ENCODE measurements at regions not wholly inside any gene's neighbourhood (a gene's known extent, or its start where the extent isn't known, plus 50 kb on each side); places are given as distances from the start of the nearest gene placed in this dataset.

GRCh38 chr2:117635481-117635880 lies 179.0 kb upstream of the DDX18 start:
- Histone ChIP-seq H3K27ac (ENCODE audit: low read length) (no peak overlapping the region), H3K4me2 (ENCODE audit: insufficient read depth, low read length) (no peak overlapping the region), H3K36me3 (ENCODE audit: insufficient read depth, low read length) (no peaks in the 10 kb centered on the region), H2AFZ (ENCODE audit: low read depth, low read length) (no peak overlapping the region), H3K4me1 (ENCODE audit: insufficient read depth, low read length) (no peaks in the 10 kb centered on the region), H3K9me3 (ENCODE audit: insufficient read depth, low read length, severe bottlenecking) (no peaks in the 10 kb centered on the region), H3K79me2 (ENCODE audit: insufficient read depth, low read length) (no peaks in the 10 kb centered on the region), H3K9ac (ENCODE audit: low read depth, low read length) (no peak overlapping the region), H3K4me3 (ENCODE audit: low read depth in 1 of 2, low read length in 2 of 2) (no peak overlapping the region), H3K27me3 (ENCODE audit: insufficient read depth, low read length, poor library complexity) (no peaks in the 10 kb centered on the region), H4K20me1 (ENCODE audit: insufficient read depth, low read length) (no peaks in the 10 kb centered on the region)
- ATAC-seq (ENCODE audit: insufficient read depth, low read depth) (no peak), DNase-seq (no peak)
- no peak for TF ChIP-seq CTCF (IDR thresholded peaks at IDR 0.05; ENCODE audit: borderline replicate concordance, extremely low read depth, low read length, poor library complexity, severe bottlenecking)
- TF ChIP-seq EZH2 (IDR thresholded peaks at IDR 0.05; ENCODE audit: borderline replicate concordance, low read depth, low read length, severe bottlenecking) = no peak

GRCh38 chr2:117639401-117639800 lies 175.1 kb upstream of the DDX18 start:
- DNase-seq = no peak
- no peaks in the 10 kb centered on the region for H3K36me3 ChIP-seq (ENCODE audit: insufficient read depth, low read length)
- no peaks in the 10 kb centered on the region for H3K4me1 ChIP-seq (ENCODE audit: insufficient read depth, low read length)
- no peaks in the 10 kb centered on the region for H3K27me3 ChIP-seq (ENCODE audit: insufficient read depth, low read length, poor library complexity)
- TF ChIP-seq EZH2 (IDR thresholded peaks at IDR 0.05; ENCODE audit: borderline replicate concordance, low read depth, low read length, severe bottlenecking) = no peak
- TF ChIP-seq CTCF (IDR thresholded peaks at IDR 0.05; ENCODE audit: borderline replicate concordance, extremely low read depth, low read length, poor library complexity, severe bottlenecking) = no peak
- no peak overlapping the region for H3K4me2 ChIP-seq (ENCODE audit: insufficient read depth, low read length)
- no peak overlapping the region for H2AFZ ChIP-seq (ENCODE audit: low read depth, low read length)
- H4K20me1 ChIP-seq (ENCODE audit: insufficient read depth, low read length) = no peaks in the 10 kb centered on the region
- no peak overlapping the region for H3K9ac ChIP-seq (ENCODE audit: low read depth, low read length)
- ATAC-seq (ENCODE audit: insufficient read depth, low read depth) = no peak
- no peak overlapping the region for H3K27ac ChIP-seq (ENCODE audit: low read length)
- no peaks in the 10 kb centered on the region for H3K79me2 ChIP-seq (ENCODE audit: insufficient read depth, low read length)
- H3K4me3 ChIP-seq (ENCODE audit: low read depth in 1 of 2, low read length in 2 of 2) = no peak overlapping the region
- H3K9me3 ChIP-seq (ENCODE audit: insufficient read depth, low read length, severe bottlenecking) = no peaks in the 10 kb centered on the region

GRCh38 chr2:117644403-117644802 lies 170.1 kb upstream of the DDX18 start:
- H3K4me2 ChIP-seq (ENCODE audit: insufficient read depth, low read length) = no peak overlapping the region
- no peak overlapping the region for H2AFZ ChIP-seq (ENCODE audit: low read depth, low read length)
- no peak overlapping the region for H3K27ac ChIP-seq (ENCODE audit: low read length)
- H3K9ac ChIP-seq (ENCODE audit: low read depth, low read length) = no peak overlapping the region
- no peaks in the 10 kb centered on the region for H4K20me1 ChIP-seq (ENCODE audit: insufficient read depth, low read length)
- no peaks in the 10 kb centered on the region for H3K27me3 ChIP-seq (ENCODE audit: insufficient read depth, low read length, poor library complexity)
- no peaks in the 10 kb centered on the region for H3K36me3 ChIP-seq (ENCODE audit: insufficient read depth, low read length)
- DNase-seq = no peak
- no peaks in the 10 kb centered on the region for H3K9me3 ChIP-seq (ENCODE audit: insufficient read depth, low read length, severe bottlenecking)
- H3K4me1 ChIP-seq (ENCODE audit: insufficient read depth, low read length) = no peaks in the 10 kb centered on the region
- no peak overlapping the region for H3K4me3 ChIP-seq (ENCODE audit: low read depth in 1 of 2, low read length in 2 of 2)
- H3K79me2 ChIP-seq (ENCODE audit: insufficient read depth, low read length) = no peaks in the 10 kb centered on the region
- ATAC-seq (ENCODE audit: insufficient read depth, low read depth) = no peak
- TF ChIP-seq CTCF (IDR thresholded peaks at IDR 0.05; ENCODE audit: borderline replicate concordance, extremely low read depth, low read length, poor library complexity, severe bottlenecking) = no peak
- TF ChIP-seq EZH2 (IDR thresholded peaks at IDR 0.05; ENCODE audit: borderline replicate concordance, low read depth, low read length, severe bottlenecking) = no peak

- Histone ChIP-seq H3K27me3 (ENCODE audit: insufficient read depth, low read length, poor library complexity) (no peaks in the 10 kb centered on the region), H3K36me3 (ENCODE audit: insufficient read depth, low read length) (no peaks in the 10 kb centered on the region), H3K4me2 (ENCODE audit: insufficient read depth, low read length) (no peak overlapping the region), H3K9me3 (ENCODE audit: insufficient read depth, low read length, severe bottlenecking) (no peaks in the 10 kb centered on the region), H3K4me3 (ENCODE audit: low read depth in 1 of 2, low read length in 2 of 2) (no peak overlapping the region), H2AFZ (ENCODE audit: low read depth, low read length) (no peak overlapping the region), H3K27ac (ENCODE audit: low read length) (no peak overlapping the region), H3K4me1 (ENCODE audit: insufficient read depth, low read length) (no peaks in the 10 kb centered on the region), H3K79me2 (ENCODE audit: insufficient read depth, low read length) (no peaks in the 10 kb centered on the region), H3K9ac (ENCODE audit: low read depth, low read length) (no peak overlapping the region), H4K20me1 (ENCODE audit: insufficient read depth, low read length) (no peaks in the 10 kb centered on the region)
- ATAC-seq (ENCODE audit: insufficient read depth, low read depth) (no peak), DNase-seq (no peak)
- TF ChIP-seq CTCF (IDR thresholded peaks at IDR 0.05; ENCODE audit: borderline replicate concordance, extremely low read depth, low read length, poor library complexity, severe bottlenecking) (no peak), EZH2 (IDR thresholded peaks at IDR 0.05; ENCODE audit: borderline replicate concordance, low read depth, low read length, severe bottlenecking) (no peak)
Measured at GRCh38 chr2:117645458-117645857, 169.0 kb upstream of the DDX18 start.

Data from DND-41 (cell line).